ENCODE measurements at regions not wholly inside any gene's neighbourhood (a gene's known extent, or its start where the extent isn't known, plus 50 kb on each side); places are given as distances from the start of the nearest gene placed in this dataset.
"Not testable (repeated sequence)": the region's sequence is repeated elsewhere in the genome, so short reads cannot be mapped to it uniquely, and the experiment has no call there.

GRCh38 chr2:120641366-120641771 is 94.3 kb upstream of the GLI2 start:
- DNase-seq: no peak

- DNase-seq: no peak
Measured at GRCh38 chr2:120642646-120643045, 93.0 kb upstream of the GLI2 start.

- no peak for DNase-seq
Measured at GRCh38 chr2:120646994-120647393, 88.7 kb upstream of the GLI2 start.

GRCh38 chr2:120647487-120647886 is 88.2 kb upstream of the GLI2 start:
- no peak for DNase-seq

GRCh38 chr2:120649381-120649780 is 86.3 kb upstream of the GLI2 start:
- DNase-seq: not testable (repeated sequence)

GRCh38 chr2:120650022-120650644 is 85.5 kb upstream of the GLI2 start:
- no peak for DNase-seq

- no peak for DNase-seq
Measured at GRCh38 chr2:120651818-120652217, 83.8 kb upstream of the GLI2 start.

GRCh38 chr2:120653046-120653445 is 82.6 kb upstream of the GLI2 start:
- DNase-seq: peak; percentile 73

GRCh38 chr2:120653871-120654270 is 81.8 kb upstream of the GLI2 start:
- DNase-seq: no peak

GRCh38 chr2:120654381-120655134 is 81.1 kb upstream of the GLI2 start:
- DNase-seq: no peak

GRCh38 chr2:120656273-120656950 is 79.3 kb upstream of the GLI2 start:
- no peak for DNase-seq

GRCh38 chr2:120658042-120658769 is 77.5 kb upstream of the GLI2 start:
- DNase-seq: no peak

- DNase-seq: no peak
Measured at GRCh38 chr2:120658770-120659158, 76.9 kb upstream of the GLI2 start.

GRCh38 chr2:120659275-120659977 is 76.2 kb upstream of the GLI2 start:
- no peak for DNase-seq

- DNase-seq: no peak
Measured at GRCh38 chr2:120660056-120660694, 75.5 kb upstream of the GLI2 start.

GRCh38 chr2:120660771-120661459 is 74.8 kb upstream of the GLI2 start:
- DNase-seq: no peak

GRCh38 chr2:120661551-120661950 is 74.1 kb upstream of the GLI2 start:
- DNase-seq: no peak

- no peak for DNase-seq
Measured at GRCh38 chr2:120662046-120662445, 73.6 kb upstream of the GLI2 start.

GRCh38 chr2:120662746-120663145 is 72.9 kb upstream of the GLI2 start:
- DNase-seq: no peak

- DNase-seq: no peak
Measured at GRCh38 chr2:120666433-120666832, 69.2 kb upstream of the GLI2 start.

- DNase-seq: no peak
Measured at GRCh38 chr2:120667981-120668380, 67.7 kb upstream of the GLI2 start.
